Calu3 (cell line): ENCODE measurements at regions not wholly inside any gene's neighbourhood (a gene's known extent, or its start where the extent isn't known, plus 50 kb on each side); places are given as distances from the start of the nearest gene placed in this dataset.

Source experiments
- BruUV-seq: library from RNA; stranded (reverse); fragments of 400-500 nt; replicated peaks from 2 replicates; lab custom pipeline; 2021; lab: Mats Ljungman, UMichigan
- CTCF ChIA-PET: fragments of 300-600 bp; sonication (Branson Sonifier 250); formaldehyde crosslinking; loops from one replicate; lab custom pipeline; 2022; ENCODE audit warnings: antibody characterized with exemption; lab: Charles Lee
- DNase-seq: peaks from one replicate; pipeline ENCODE4 v3.0.0; 2022
- H3K27ac Mint-ChIP-seq: one replicate; pipeline ENCODE4 v1.8.0; 2022; ENCODE audit warnings: mixed read lengths; ENCODE audit not compliant: unreplicated experiment
- H3K27me3 Mint-ChIP-seq: one replicate; pipeline ENCODE4 v1.8.0; 2022; ENCODE audit warnings: mixed read lengths; ENCODE audit not compliant: unreplicated experiment
- H3K36me3 Mint-ChIP-seq: one replicate; pipeline ENCODE4 v1.8.0; 2022; ENCODE audit warnings: mild to moderate bottlenecking, moderate library complexity, mixed read lengths; ENCODE audit not compliant: insufficient read depth, unreplicated experiment
- H3K4me1 Mint-ChIP-seq: one replicate; pipeline ENCODE4 v1.8.0; 2022; ENCODE audit warnings: mild to moderate bottlenecking, low read depth, mixed read lengths; ENCODE audit not compliant: unreplicated experiment
- H3K4me3 Mint-ChIP-seq: one replicate; pipeline ENCODE4 v1.8.0; 2022; ENCODE audit warnings: mild to moderate bottlenecking, low read depth, moderate library complexity, mixed read lengths; ENCODE audit not compliant: unreplicated experiment
- H3K9me3 Mint-ChIP-seq: one replicate; pipeline ENCODE4 v1.8.0; 2022; ENCODE audit warnings: low read depth, mixed read lengths; ENCODE audit not compliant: unreplicated experiment
- CTCF ChIP-seq: fragments of 200-600 bp; IDR thresholded peaks from one replicate; pipeline ENCODE4 v1.8.0; 2022; ENCODE audit warnings: antibody characterized with exemption; ENCODE audit not compliant: unreplicated experiment
- intact Hi-C: fragments of 100-400 bp; cut with micrococcal nuclease; formaldehyde crosslinking; loops from one replicate; pipeline ENCODE4 v1.10.0; 2022; ENCODE audit not compliant: unreplicated experiment

- no peaks in the 10 kb centered on the region for H3K27me3 Mint-ChIP-seq
- peaks cover 2% of the 10 kb centered on the region for H3K9me3 Mint-ChIP-seq
- intact Hi-C loops, result no loop called here
- peaks cover 10% of the 10 kb centered on the region for H3K4me1 Mint-ChIP-seq
- CTCF ChIA-PET, result no interaction called here
- H3K4me3 Mint-ChIP-seq, result no peak overlapping the region
- DNase-seq, result no peak
- no peak for TF ChIP-seq CTCF
- no TSS peak for BruUV-seq
- no peaks in the 10 kb centered on the region for H3K36me3 Mint-ChIP-seq
- no peak overlapping the region for H3K27ac Mint-ChIP-seq
These were observed 483.0 kb upstream of the AGTR1 start for GRCh38 chr3:148214705-148215104.

- intact Hi-C loops, result no loop called here
These were observed 480.4 kb upstream of the AGTR1 start for GRCh38 chr3:148217317-148217716.

GRCh38 chr3:148218222-148218621 is 479.5 kb upstream of the AGTR1 start:
- no peak for TF ChIP-seq CTCF
- H3K4me3 Mint-ChIP-seq, result no peak overlapping the region
- H3K27ac Mint-ChIP-seq, result no peak overlapping the region
- CTCF ChIA-PET, result no interaction called here
- no peaks in the 10 kb centered on the region for H3K27me3 Mint-ChIP-seq
- DNase-seq, result no peak
- H3K9me3 Mint-ChIP-seq, result no peaks in the 10 kb centered on the region
- H3K4me1 Mint-ChIP-seq, result no peaks in the 10 kb centered on the region
- H3K36me3 Mint-ChIP-seq, result no peaks in the 10 kb centered on the region
- intact Hi-C loops, result no loop called here
- BruUV-seq, result no TSS peak

More at GRCh38 chr3:148217317-148217716, 480.4 kb upstream of the AGTR1 start:
- CTCF ChIA-PET, result interaction anchor here (0.6 kb wide), 1 partner anchor 126 kb away, joined by 4 read pairs; no protein-coding TSS in a partner anchor
- Mint-ChIP-seq H3K36me3 (no peaks in the 10 kb centered on the region), H3K9me3 (no peaks in the 10 kb centered on the region), H3K4me1 (peaks cover 3% of the 10 kb centered on the region), H3K27me3 (no peaks in the 10 kb centered on the region), H3K4me3 (no peak overlapping the region), H3K27ac (no peak overlapping the region)
- BruUV-seq, result no TSS peak
- TF ChIP-seq CTCF, result no peak
- no peak for DNase-seq

- intact Hi-C loops, result no loop called here
- Mint-ChIP-seq H3K36me3 (no peaks in the 10 kb centered on the region), H3K4me1 (no peaks in the 10 kb centered on the region), H3K27me3 (no peaks in the 10 kb centered on the region), H3K9me3 (no peaks in the 10 kb centered on the region), H3K4me3 (no peak overlapping the region), H3K27ac (no peak overlapping the region)
- DNase-seq, result no peak
- no peak for TF ChIP-seq CTCF
- BruUV-seq, result no TSS peak
- CTCF ChIA-PET, result no interaction called here
These were observed 477.7 kb upstream of the AGTR1 start for GRCh38 chr3:148219999-148220398.
